H1 (cell line): ENCODE measurements at regions not wholly inside any gene's neighbourhood (a gene's known extent, or its start where the extent isn't known, plus 50 kb on each side); places are given as distances from the start of the nearest gene placed in this dataset.

ENCODE experiments used
- CTCF ChIA-PET: fragments of 300-600 bp; sonication (Branson Sonifier 250); formaldehyde crosslinking; loops from one replicate; lab custom pipeline; 2021; ENCODE audit not compliant: partially characterized antibody; lab: Charles Lee
- POLR2A ChIA-PET: fragments of 300-600 bp; sonication (Branson Sonifier 250); formaldehyde crosslinking; loops from one replicate; lab custom pipeline; 2021; ENCODE audit warnings: inconsistent platforms; ENCODE audit not compliant: partially characterized antibody; lab: Charles Lee
- DNase-seq, 2 experiments: peaks; one replicate each; pipeline versions ENCODE4 v3.0.0 to v3.0.0-alpha.2; 2010 to 2022; ENCODE audit warnings: low spot score in 2 of 2, low read depth in 1 of 2, mixed read lengths in 1 of 2
- FAIRE-seq: peaks from 2 replicates; lab custom pipeline; 2011; peaks lifted over from hg19 to GRCh38; lab: Jason Lieb, UNC
- H2AFZ ChIP-seq: 2 replicates; pipeline ENCODE4 v1.8.1; 2012; ENCODE audit warnings: low read length, inconsistent platforms
- H2AK5ac ChIP-seq: 2 replicates; pipeline ENCODE4 v1.6.1; 2013; ENCODE audit warnings: low read depth, low read length
- H2BK120ac ChIP-seq: replicated peaks from 2 replicates; pipeline ENCODE3; 2013; ENCODE audit warnings: low read depth, low read length, inconsistent platforms
- H2BK12ac ChIP-seq: 2 replicates; pipeline ENCODE4 v1.6.1; 2013; ENCODE audit warnings: low read depth, low read length
- H2BK15ac ChIP-seq: 2 replicates; pipeline ENCODE4 v1.6.1; 2013; ENCODE audit warnings: low read length
- H2BK20ac ChIP-seq: 2 replicates; pipeline ENCODE4 v1.6.1; 2013; ENCODE audit warnings: low read length
- H2BK5ac ChIP-seq: 2 replicates; pipeline ENCODE4 v1.6.1; 2013; ENCODE audit warnings: low read depth, low read length
- H3K14ac ChIP-seq: 2 replicates; pipeline ENCODE4 v1.6.1; 2013; ENCODE audit warnings: inconsistent platforms; ENCODE audit not compliant: insufficient read length
- H3K18ac ChIP-seq: 2 replicates; pipeline ENCODE4 v1.6.1; 2013; ENCODE audit warnings: low read length; ENCODE audit errors: extremely low read depth
- H3K23ac ChIP-seq: 2 replicates; pipeline ENCODE4 v1.6.1; 2013; ENCODE audit warnings: inconsistent platforms; ENCODE audit not compliant: insufficient read length
- H3K23me2 ChIP-seq: 2 replicates; pipeline ENCODE4 v1.6.1; 2013; ENCODE audit warnings: low read depth, low read length
- H3K27ac ChIP-seq: 2 replicates; pipeline ENCODE4 v1.6.1; 2011; ENCODE audit warnings: low read depth, low read length, inconsistent platforms
- H3K27me3 ChIP-seq, 4 experiments: replicated peaks in 1 of 4; 1 replicate in 1 of 4; 2 replicates in 3 of 4; pipeline versions ENCODE4 v1.6.1 to v1.8.1; 2011 to 2013; ENCODE audit warnings: low read length in 3 of 4, mild to moderate bottlenecking in 3 of 4, inconsistent platforms in 2 of 4, mixed read lengths in 2 of 4, moderate library complexity in 1 of 4; ENCODE audit not compliant: control insufficient read depth in 3 of 4, insufficient read depth in 3 of 4; ENCODE audit errors: extremely low read depth in 1 of 4
- H3K36me3 ChIP-seq, 4 experiments: 2 replicates each; pipeline versions ENCODE4 v1.6.1 to v1.8.1; 2011 to 2013; ENCODE audit warnings: mild to moderate bottlenecking in 4 of 4, low read length in 3 of 4, moderate library complexity in 2 of 4, control low read depth in 1 of 4, inconsistent platforms in 1 of 4; ENCODE audit not compliant: insufficient read depth in 4 of 4, control insufficient read depth in 2 of 4
- H3K4ac ChIP-seq: replicated peaks from 2 replicates; pipeline ENCODE3; 2013; ENCODE audit warnings: low read length, low read depth, mixed read lengths, inconsistent platforms; ENCODE audit not compliant: insufficient read length
- H3K4me1 ChIP-seq, 4 experiments: replicated peaks in 1 of 4; 1 replicate in 1 of 4; 2 replicates in 3 of 4; pipeline versions ENCODE4 v1.6.1 to v1.8.1; 2011 to 2013; ENCODE audit warnings: low read length in 3 of 4, inconsistent platforms in 2 of 4, mixed read lengths in 1 of 4; ENCODE audit not compliant: insufficient read depth in 4 of 4, control insufficient read depth in 3 of 4
- H3K4me2 ChIP-seq, 2 experiments: 2 replicates each; pipeline versions ENCODE4 v1.6.1 to v1.8.1; 2011 to 2013; ENCODE audit warnings: low read depth in 2 of 2, low read length in 2 of 2, control low read depth in 1 of 2, inconsistent platforms in 1 of 2, mild to moderate bottlenecking in 1 of 2; ENCODE audit not compliant: insufficient read depth in 1 of 2
- H3K4me3 ChIP-seq, 4 experiments: fragments of 200-600, 300-600 bp in 1 of 4; sonication (generic), shearing (Covaris generic), sonication (Bioruptor Twin) in 1 of 4; 2 replicates each; pipeline versions ENCODE4 v1.5.1 to v1.8.1; 2011 to 2016; ENCODE audit warnings: low read length in 4 of 4, low read depth in 3 of 4, control low read depth in 2 of 4, inconsistent platforms in 2 of 4, mild to moderate bottlenecking in 2 of 4, mixed read lengths in 1 of 4, moderate library complexity in 1 of 4; ENCODE audit not compliant: insufficient read depth in 2 of 4; ENCODE audit errors: extremely low read depth in 1 of 4
- H3K56ac ChIP-seq: replicated peaks from 2 replicates; pipeline ENCODE3; 2013; ENCODE audit warnings: low read depth, mild to moderate bottlenecking, mixed read lengths, low read length, inconsistent platforms; ENCODE audit not compliant: insufficient read length
- H3K79me1 ChIP-seq: 2 replicates; pipeline ENCODE4 v1.6.1; 2013; ENCODE audit warnings: low read depth, low read length, control low read depth
- H3K79me2 ChIP-seq, 2 experiments: 2 replicates each; pipeline versions ENCODE4 v1.6.1 to v1.8.1; 2012 to 2013; ENCODE audit warnings: low read length in 2 of 2, mild to moderate bottlenecking in 2 of 2, inconsistent platforms in 1 of 2; ENCODE audit not compliant: insufficient read depth in 2 of 2, control insufficient read depth in 1 of 2
- H3K9ac ChIP-seq, 4 experiments: replicated peaks in 1 of 4; 1 replicate in 1 of 4; 2 replicates in 3 of 4; pipeline versions ENCODE4 v1.6.1 to v1.8.1; 2011 to 2013; ENCODE audit warnings: low read depth in 3 of 4, low read length in 3 of 4, control low read depth in 2 of 4, mild to moderate bottlenecking in 2 of 4, moderate library complexity in 2 of 4, inconsistent platforms in 1 of 4; ENCODE audit errors: extremely low read depth in 1 of 4
- H3K9me3 ChIP-seq, 2 experiments: 2 replicates each; pipeline versions ENCODE4 v1.6.1 to v1.8.1; 2012 to 2013; ENCODE audit warnings: mild to moderate bottlenecking in 2 of 2, moderate library complexity in 2 of 2, control low read depth in 1 of 2, inconsistent platforms in 1 of 2, low read depth in 1 of 2, low read length in 1 of 2, mixed read lengths in 1 of 2; ENCODE audit not compliant: insufficient read depth in 2 of 2
- H4K20me1 ChIP-seq, 2 experiments: replicated peaks in 1 of 2; 2 replicates each; pipeline versions ENCODE3 to v1.8.1; 2011 to 2013; ENCODE audit warnings: inconsistent platforms in 2 of 2, low read length in 2 of 2, mild to moderate bottlenecking in 1 of 2; ENCODE audit not compliant: insufficient read depth in 2 of 2, control insufficient read depth in 1 of 2
- H4K5ac ChIP-seq: 2 replicates; pipeline ENCODE4 v1.6.1; 2013; ENCODE audit warnings: low read length, low read depth, mixed read lengths, inconsistent platforms; ENCODE audit not compliant: insufficient read length
- H4K8ac ChIP-seq: 2 replicates; pipeline ENCODE4 v1.8.0; 2013; ENCODE audit warnings: mild to moderate bottlenecking, moderate library complexity, low read length, inconsistent platforms; ENCODE audit not compliant: insufficient read depth; ENCODE audit errors: extremely low read depth
- H4K91ac ChIP-seq: replicated peaks from 2 replicates; pipeline ENCODE3; 2013; ENCODE audit warnings: low read length, mixed read lengths, inconsistent platforms; ENCODE audit not compliant: insufficient read length
- CEBPB ChIP-seq: IDR thresholded peaks from 2 replicates; pipeline ENCODE4 v1.6.1; 2012; ENCODE audit warnings: low read depth, low read length
- CHD1 ChIP-seq: IDR thresholded peaks from 2 replicates; pipeline ENCODE4 v1.6.1; 2012; ENCODE audit warnings: low read depth, low read length, improper control_type of control experiment
- GABPA ChIP-seq: IDR thresholded peaks from 2 replicates; pipeline ENCODE4 v1.6.1; 2011; ENCODE audit warnings: mild to moderate bottlenecking, low read length, moderate library complexity, borderline replicate concordance; ENCODE audit not compliant: insufficient read depth
- JUN ChIP-seq: IDR thresholded peaks from 2 replicates; pipeline ENCODE4 v1.6.1; 2011; ENCODE audit warnings: low read depth, mild to moderate bottlenecking, improper control_type of control experiment, low read length
- KDM4A ChIP-seq: IDR thresholded peaks from one replicate; pipeline ENCODE4 v1.7.1; 2012; ENCODE audit warnings: low read depth, mild to moderate bottlenecking, moderate library complexity, low read length, inconsistent platforms; ENCODE audit not compliant: severe bottlenecking
- MAFK ChIP-seq: IDR thresholded peaks from 2 replicates; pipeline ENCODE4 v1.6.1; 2012; ENCODE audit warnings: low read depth, mild to moderate bottlenecking, improper control_type of control experiment, low read length
- NRF1 ChIP-seq: IDR thresholded peaks from 2 replicates; pipeline ENCODE4 v1.6.1; 2011; ENCODE audit warnings: mild to moderate bottlenecking, low read depth, low read length, improper control_type of control experiment
- TEAD4 ChIP-seq: IDR thresholded peaks from 2 replicates; pipeline ENCODE4 v1.6.1; 2012; ENCODE audit warnings: low read depth, low read length, inconsistent platforms, mixed read lengths
- USF2 ChIP-seq: IDR thresholded peaks from 2 replicates; pipeline ENCODE4 v1.6.1; 2011; ENCODE audit warnings: low read length, improper control_type of control experiment
- WGBS, 2 experiments: shearing (Covaris generic) in 1 of 2; methylation state at CpG; one replicate each; pipeline versions ENCODE4 v1.1.6 to v1.1.7; 2013 to 2015; ENCODE audit warnings: low lambda C conversion rate in 2 of 2, mixed read lengths in 2 of 2, inconsistent platforms in 1 of 2, low coverage in 1 of 2, missing lambda C conversion rate in 1 of 2; ENCODE audit not compliant: insufficient replicate concordance in 2 of 2, insufficient coverage in 1 of 2, insufficient read length in 1 of 2; ENCODE audit errors: extremely low coverage in 1 of 2, missing lambda C conversion rate in 1 of 2; 5-methylcytosine and 5-hydroxymethylcytosine counted together

- H3K4me1 ChIP-seq = no peaks in the 10 kb centered on the region
- H2BK20ac ChIP-seq = no peak overlapping the region
- no peak overlapping the region for H3K4ac ChIP-seq
- H3K27ac ChIP-seq = no peak overlapping the region
- H3K36me3 ChIP-seq = no peaks in the 10 kb centered on the region
- H3K9ac ChIP-seq = no peak overlapping the region
- no peaks in the 10 kb centered on the region; the same call in 1 of the 2 replicates for H3K23me2 ChIP-seq
- ChIA-PET CTCF (no interaction called here), POLR2A (no interaction called here)
- H2AK5ac ChIP-seq = no peak overlapping the region
- no peak overlapping the region for H3K4me3 ChIP-seq
- FAIRE-seq (no peak), DNase-seq (no peak)
- no peak overlapping the region for H3K56ac ChIP-seq
- H3K4me2 ChIP-seq = no peak overlapping the region
- H3K27me3 ChIP-seq = no peaks in the 10 kb centered on the region
- no peak overlapping the region for H4K5ac ChIP-seq
- no peak overlapping the region for H2BK120ac ChIP-seq
- H3K79me2 ChIP-seq = no peaks in the 10 kb centered on the region
- no peak overlapping the region for H3K18ac ChIP-seq
- WGBS, 2 experiments = 89% methylated on average over 2 of the region's 2 CpGs; no CpG with 5 or more reads in 1 of the 2 experiments
- H4K91ac ChIP-seq = no peak overlapping the region
- H3K14ac ChIP-seq = no peak overlapping the region
- H3K79me1 ChIP-seq = no peaks in the 10 kb centered on the region
- no peak overlapping the region for H4K8ac ChIP-seq
- H2BK12ac ChIP-seq = no peak overlapping the region
- H3K23ac ChIP-seq = no peak overlapping the region
- no peaks in the 10 kb centered on the region for H3K9me3 ChIP-seq
- no peak overlapping the region for H2BK15ac ChIP-seq
- H4K20me1 ChIP-seq = no peaks in the 10 kb centered on the region
- H2BK5ac ChIP-seq = no peak overlapping the region
- no peak overlapping the region for H2AFZ ChIP-seq
- TF ChIP-seq CEBPB (no peak), USF2 (no peak), GABPA (no peak), JUN (no peak), KDM4A (no peak), TEAD4 (no peak), NRF1 (no peak), CHD1 (no peak), MAFK (no peak)
- TF ChIP-seq, all 59 proteins: peak for 0
Measured at GRCh38 chr6:77986380-77987034, 333.7 kb downstream of the MEI4 start.
